ENCODE measurements at regions not wholly inside any gene's neighbourhood (a gene's known extent, or its start where the extent isn't known, plus 50 kb on each side); places are given as distances from the start of the nearest gene placed in this dataset.

DNA sequence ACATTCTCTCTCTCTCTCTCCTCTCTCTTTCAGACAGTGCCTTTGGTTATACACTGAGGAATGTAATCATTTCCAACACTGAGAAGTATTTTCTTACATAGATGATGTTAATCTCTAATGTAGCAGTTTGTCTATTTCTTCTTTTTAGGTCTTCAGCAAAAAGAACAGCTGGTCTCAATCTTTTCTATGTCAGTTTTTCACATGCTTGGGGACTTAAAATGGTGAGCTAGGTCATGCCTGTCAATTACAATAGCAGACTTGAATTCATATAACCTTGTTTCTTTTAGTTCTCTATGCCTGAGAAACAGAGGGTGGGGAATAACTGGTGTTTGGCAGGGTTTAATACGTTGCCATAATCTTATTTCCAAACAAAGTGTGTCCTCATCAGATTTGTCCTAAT is 786.2 kb downstream of the SQOR start:
- DNase-seq (ENCODE audit: low spot score) = no peak

DNA sequence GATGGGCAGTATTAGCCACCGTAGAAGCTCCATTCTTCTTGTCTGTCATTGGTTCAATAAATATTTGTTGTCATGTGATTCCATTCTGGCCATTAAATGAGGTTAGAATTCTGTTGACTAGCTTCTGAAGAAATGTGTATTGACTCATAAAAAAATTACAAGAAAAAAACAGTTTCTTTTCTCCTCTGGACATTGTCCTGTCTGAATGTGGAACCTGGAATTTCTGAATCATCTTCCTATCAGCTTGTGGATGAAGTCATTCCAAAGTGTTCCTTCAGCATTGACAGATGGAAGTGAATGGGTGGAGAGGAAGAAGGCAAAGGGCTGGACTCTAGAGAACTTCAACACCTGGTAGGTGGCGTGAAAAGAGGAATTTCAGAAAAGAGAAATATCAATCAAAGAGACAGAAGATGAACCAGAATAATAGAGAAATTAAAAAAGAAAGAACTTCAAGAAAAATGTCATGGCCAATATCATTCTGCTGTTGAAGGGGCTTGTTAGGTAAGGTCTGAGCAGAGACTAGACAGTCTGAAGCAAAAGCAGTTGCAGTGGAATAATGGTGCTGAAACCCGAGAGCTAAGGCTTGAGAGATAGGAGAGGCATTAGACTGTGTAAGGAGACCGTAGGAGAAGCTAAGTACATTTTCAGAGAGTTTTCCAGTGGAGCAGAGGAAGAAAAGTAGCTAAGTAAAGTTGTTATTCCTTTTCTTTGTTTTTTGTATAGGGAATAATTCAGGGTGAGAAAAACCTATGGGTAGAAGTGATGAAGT is 806.6 kb downstream of the SQOR start:
- DNase-seq (ENCODE audit: low spot score) = no peak

DNA sequence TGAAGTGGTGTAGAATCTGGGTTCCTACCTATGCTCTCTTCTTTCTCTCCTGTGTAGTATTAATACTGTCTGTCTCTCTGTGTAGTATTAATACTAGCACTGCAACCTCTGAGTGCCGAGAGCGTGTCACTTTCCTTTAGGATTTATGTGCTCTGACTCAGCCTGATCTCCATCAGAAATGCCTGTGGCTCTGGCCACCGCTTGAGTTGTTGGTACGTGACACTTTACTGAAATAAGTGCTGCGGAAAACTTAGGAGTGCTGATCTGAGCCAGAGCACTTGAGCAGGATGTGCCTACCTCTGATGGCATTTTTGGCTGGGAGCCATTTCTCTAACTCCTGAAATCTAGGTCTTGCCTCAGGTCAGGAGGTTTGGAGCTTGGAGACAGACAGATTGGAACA is 807.4 kb downstream of the SQOR start:
- no peak for DNase-seq (ENCODE audit: low spot score)

DNA sequence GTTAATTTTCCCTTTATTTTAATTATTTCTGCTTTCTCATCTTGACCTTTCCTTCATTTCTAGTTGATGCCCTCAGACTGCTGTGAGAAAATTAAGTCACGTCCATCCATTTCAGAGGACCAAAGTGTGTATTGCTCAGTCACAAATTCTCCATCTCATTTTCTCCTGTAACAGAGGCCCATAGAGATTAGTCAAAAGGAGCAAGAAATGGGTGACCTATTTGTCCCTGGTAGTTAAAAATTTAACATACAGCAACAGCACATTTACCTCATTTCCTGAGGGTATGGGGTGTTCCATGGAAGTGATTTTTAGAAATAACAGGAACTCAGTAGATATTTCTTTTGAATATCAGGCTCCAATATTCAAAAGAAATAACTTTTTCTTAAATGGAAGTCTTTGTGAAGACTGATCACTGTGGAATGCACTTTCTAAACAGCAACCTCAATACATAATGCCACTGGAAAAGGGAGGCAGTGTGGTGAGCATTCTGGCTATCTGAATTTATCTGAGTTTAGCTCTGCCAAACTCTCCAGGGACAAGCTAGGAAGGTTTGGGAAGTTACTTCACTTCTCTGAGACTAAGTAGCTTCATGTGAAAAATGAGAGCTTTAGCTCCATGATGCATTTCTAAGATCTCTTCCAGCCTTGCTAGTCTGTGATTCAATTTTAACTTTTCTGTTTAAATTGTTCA is 808.2 kb downstream of the SQOR start:
- no peak for DNase-seq (ENCODE audit: low spot score)

DNA sequence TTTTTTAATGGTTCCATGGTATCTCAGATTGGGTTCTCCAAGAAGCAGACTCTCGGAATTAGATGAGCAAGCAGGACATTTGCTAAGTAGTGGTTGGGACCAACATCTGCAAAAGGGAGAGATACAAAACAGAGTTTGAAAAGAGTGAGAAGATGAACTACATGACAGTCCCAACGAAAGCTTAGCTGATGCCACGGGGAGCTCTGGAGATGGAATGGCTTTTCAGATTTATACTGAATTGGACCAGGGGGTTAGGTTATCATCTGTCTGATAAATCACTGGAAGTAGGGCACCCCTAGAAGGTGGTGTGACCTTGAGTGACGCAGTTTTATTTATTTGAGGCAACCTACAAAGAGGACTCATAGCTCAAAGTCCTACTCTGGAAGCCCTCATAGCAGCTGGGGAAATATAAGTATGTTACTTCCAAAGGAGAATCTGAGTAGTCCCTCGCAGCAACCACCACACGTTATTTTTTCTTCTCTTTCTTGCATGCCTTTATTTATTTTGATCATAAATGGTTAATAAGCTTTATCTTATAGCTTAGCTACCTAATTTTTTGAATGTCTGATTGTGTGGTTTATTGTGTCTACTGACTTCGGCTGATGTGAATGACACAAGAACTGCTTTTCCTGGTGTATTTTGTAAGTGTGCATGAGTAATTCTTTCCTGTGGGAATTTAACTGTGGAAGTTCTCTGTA is 815.4 kb downstream of the SQOR start:
- DNase-seq (ENCODE audit: low spot score) = no peak

DNA sequence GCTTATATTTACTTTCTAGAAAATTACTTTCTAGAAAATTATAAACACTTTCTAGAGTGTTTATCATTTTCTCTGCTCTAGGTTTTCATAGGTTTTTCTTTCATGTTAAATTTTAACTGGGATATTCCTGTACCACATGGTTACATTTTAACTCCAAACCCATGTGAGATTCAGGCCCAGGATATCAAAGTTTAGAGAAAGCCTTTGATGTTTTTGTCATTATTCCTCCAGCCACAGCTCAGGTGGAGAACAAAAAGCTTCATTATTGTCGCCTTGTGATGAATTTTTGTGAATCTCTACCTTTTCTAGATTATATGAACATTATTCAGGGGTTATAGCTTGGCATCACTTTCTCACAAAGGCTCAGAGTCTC is 816.0 kb downstream of the SQOR start:
- DNase-seq (ENCODE audit: low spot score) = no peak

DNA sequence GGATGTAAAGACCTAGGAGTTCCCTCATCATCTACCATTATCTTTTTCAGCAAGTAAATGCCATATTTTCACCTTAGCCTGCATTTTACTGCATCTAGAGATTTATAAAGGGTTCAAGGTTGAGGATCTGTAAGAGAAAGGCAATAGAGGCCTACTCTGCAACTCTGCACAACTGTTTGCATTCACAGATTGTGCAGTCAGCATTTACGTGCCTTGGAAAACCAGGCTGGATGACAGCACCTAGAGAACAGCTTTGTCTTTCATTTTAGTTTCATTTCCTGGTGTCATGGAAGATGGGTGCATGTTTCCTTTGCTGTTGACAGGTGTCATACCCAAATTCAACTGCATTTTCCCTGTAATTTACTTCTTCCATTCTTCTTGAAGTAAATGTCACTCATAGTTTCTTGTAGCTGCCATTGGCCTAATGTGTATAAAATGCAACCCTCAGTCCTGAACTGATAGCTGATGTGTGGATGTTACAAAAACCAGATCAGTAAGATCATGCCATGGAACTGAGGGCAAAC is 817.5 kb downstream of the SQOR start:
- no peak for DNase-seq (ENCODE audit: low spot score)

DNA sequence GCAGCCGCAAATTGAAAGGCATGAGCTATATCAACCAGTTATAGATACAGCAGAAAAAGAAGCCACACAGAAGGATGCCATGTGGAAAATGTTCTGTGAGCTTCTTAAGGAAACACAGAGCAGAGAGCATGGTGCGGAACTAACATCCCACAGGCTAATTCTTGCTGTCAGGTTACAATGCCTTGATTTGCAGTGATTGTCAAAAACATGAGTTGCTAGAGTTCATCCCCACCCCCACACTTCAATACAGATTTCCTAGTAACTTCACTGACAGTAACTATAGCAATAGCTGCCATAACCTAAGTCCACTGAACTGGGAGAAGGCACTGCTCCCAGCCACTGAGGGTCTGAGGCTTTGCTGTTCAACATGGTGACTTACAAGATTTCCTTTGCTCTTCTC is 821.6 kb downstream of the SQOR start:
- no peak for DNase-seq (ENCODE audit: low spot score)

DNA sequence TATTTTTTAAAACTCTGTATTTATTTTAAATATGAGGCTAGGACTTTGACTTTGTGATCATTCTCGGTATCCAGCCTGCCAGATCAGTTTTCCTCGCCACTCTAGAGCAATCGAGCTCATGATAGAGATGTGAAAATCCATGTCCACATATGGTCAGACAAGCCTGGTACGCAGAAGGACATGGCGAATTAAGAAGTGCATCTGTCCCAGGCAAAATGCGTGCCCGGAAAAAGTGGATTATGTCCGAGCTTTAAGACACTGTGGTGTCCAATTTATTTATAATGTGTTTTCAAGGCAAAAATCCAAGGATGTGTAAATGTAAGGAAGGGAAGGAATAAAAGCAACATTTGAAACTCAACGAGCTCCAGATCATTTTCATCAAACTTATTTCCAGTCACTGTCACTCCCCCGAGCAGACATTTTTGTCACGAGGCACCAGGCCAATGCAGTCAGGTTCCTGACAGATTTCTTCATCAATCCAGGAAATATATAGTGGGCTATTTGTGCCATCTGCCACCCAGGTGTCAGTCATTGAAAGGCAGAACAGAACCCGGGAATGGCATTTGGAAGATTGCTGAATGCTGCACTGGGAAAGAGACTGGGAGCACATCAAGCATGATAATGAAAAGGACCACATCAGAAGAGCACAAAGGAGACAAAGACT is 825.7 kb downstream of the SQOR start:
- DNase-seq (ENCODE audit: low spot score) = no peak

DNA sequence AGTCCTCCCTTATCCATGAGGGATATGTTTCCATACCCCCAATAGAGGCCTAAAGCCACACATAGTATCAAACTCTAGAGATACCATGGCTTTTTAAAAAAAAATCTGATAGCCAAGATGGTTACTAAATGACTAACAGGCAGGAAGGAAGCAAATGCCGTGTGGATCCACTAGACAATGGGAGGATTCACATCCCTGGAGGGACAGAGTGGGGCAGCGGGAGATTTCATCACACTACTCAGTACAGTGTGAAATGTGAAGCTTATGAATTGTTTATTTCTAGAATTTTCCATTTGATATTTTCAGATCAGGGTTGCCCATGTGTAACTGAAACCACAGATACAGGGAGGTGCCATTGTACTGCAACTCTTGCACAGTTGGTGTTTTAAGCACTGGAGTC is 826.6 kb downstream of the SQOR start:
- DNase-seq (ENCODE audit: low spot score) = no peak

DNA sequence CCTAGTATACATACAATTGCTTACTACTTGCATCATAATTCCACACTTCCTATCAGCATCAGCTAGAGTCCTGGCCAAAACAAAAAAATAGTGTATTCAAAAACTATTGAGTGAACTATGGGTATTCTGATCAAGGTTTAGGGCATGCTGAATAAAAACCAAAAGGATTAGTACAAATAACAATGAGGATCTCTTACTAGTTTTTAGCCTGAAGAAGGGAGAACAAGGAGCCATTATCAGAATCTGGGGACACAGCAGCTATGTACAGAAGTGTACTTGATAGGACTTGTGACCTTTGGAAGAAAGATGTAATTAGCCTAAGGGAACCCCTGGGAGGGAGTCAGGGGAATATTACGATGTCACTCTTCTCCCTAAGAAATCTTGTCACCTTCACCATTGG is 832.2 kb downstream of the SQOR start:
- DNase-seq (ENCODE audit: low spot score) = no peak

DNA sequence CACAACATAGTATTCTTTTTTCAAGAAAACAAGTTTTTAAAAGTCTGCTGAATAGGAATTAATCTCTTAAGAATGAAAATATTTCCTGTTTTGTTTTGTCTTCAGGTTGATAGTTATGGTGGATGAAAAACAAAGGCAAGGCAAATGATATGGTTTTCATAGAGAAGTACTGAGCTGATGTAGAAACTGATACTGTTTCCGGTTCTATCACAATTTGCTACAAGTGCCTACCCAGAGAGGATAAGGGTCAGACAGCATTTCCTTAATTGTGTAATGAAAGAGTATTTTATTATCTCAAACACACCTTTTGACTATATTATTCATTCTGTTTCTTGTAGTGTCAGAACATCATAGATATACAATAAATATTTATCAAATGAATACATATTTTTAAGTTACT is 836.3 kb downstream of the SQOR start:
- DNase-seq (ENCODE audit: low spot score) = no peak

DNA sequence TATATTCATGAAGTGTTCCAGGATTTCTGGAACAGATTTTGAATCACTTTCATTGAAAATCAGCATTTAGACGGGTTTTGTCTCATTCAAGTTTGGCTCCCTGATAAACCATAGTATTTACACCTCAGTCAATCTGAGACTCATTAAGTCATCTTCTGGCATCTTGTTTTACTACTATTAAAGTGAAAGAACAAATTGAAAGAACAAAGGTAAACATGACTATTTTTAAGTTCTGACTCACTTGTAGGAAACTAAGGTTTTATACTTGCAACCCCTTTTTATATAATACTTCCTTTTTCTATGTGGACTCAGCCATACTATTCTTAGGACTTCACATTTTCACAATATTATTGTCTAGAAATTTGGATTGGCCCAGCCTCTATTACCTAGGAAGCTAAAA is 854.4 kb downstream of the SQOR start:
- no peak for DNase-seq (ENCODE audit: low spot score)

DNA sequence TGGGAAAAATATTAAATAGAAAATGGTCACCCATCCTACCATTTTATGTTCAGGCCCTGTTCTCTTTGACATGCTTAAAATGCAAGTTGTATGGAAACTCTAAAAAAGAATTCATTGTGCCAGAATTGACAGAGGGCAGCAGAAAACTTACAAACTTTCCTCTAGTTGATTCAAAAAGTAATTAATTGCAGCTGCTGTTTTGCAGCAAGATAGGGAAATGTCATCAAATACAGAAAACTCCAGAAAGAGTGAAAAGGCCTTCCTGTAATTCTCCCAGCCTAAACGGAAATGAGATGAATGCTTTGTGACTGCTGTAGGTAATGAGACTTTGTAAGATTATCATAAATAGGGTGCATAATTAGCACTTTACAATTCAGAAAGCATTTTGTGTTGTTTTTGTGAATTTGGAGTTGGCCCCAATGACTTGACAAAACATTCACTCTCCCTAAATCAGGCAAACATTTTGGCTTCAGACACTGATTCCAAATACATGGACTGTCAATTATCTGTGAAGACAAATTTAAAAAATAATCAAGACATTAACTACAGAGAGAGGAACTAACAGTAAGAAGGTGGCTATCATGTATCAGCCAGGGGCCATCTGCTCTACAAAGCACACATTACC is 861.8 kb downstream of the SQOR start:
- no peak for DNase-seq (ENCODE audit: low spot score)

DNA sequence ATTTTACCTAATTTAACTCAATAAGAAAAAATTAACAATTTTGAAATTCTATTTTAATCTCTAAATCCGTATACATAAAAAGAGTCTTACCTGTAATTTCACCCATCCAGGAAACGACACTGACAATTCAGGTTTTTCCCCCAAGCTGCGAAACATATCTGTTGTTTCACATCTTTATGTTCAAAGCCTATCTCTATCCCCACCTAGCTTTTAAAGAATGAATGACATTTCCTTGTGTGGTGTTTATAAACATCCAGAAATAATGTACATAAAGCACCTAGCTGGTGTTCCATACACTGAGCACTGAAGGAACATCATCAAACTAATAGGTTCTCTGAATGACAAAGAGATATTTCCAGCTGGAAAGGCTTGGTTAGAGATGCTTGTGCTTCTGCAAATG is 867.8 kb downstream of the SQOR start:
- DNase-seq (ENCODE audit: low spot score) = no peak

DNA sequence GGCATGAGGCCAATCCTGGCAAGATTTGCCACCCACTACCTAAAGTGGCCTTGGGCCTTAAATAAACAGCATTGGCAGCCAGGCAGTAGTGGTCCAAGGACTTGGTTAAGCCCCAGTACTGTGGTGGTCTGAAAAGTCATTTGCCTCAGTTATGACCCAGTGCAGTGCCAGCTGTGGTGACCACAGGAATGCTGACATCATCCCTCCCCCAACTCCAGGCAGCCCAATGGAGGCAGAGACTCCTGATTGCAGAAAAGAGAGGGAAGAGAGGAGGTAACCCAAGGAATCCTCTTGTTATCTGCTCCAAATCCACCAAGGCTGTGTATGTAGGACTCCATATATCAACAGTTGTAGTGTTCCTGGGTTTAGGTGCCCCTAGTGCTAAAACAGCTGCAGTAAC is 883.6 kb downstream of the SQOR start:
- DNase-seq (ENCODE audit: low spot score) = no peak

DNA sequence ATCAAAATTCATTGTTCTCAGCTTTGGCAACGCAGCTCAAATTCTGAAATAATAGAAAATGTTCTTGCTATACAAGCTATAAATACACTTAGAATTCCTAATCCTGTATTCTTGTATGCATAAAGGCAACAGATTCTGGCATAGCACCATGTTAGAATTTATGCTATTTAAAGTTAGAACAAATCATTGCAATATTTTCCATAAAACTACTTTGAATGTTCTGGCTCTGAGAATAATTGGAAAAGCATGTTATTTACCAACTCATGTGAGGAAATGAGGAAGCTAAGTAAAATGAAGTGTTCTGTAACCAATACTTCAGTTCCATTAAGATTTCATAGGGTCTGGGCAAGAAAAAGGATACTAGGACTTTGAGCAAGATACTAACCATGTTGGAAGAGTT is 888.9 kb downstream of the SQOR start:
- no peak for DNase-seq (ENCODE audit: low spot score)

DNA sequence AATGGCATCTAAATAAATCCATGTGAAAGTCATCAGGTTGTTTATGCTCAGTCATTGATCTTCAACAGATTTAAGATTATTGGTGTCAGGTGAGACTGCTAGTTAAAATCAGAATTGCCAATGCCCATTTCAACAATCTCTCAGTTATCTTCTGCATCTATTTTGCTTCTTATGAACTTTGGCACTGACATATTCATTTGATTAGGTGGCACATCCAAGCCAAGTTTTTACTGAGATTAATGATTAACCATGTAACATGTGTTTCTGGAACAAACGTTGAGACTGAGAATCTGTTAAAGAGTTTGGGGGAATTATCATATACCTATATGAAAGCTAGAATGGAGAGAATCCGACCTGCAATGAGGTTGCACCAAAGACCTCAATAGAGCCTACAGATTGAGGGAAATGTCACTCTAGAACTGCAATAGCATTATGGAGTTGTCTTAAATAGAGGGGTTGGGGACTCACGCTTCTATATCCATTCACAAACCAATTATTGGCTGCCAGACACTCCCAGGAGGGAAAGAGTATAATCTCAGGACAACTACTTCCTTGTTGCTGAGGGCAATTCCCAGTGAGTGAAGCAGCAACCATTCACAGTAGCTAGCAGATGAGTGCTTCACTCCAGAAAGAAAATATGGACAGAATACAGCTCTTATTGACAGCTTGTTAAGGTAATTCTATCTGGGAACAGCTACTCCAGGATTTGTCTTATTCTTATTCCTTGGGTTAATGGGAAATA is 891.3 kb downstream of the SQOR start:
- DNase-seq (ENCODE audit: low spot score) = no peak

DNA sequence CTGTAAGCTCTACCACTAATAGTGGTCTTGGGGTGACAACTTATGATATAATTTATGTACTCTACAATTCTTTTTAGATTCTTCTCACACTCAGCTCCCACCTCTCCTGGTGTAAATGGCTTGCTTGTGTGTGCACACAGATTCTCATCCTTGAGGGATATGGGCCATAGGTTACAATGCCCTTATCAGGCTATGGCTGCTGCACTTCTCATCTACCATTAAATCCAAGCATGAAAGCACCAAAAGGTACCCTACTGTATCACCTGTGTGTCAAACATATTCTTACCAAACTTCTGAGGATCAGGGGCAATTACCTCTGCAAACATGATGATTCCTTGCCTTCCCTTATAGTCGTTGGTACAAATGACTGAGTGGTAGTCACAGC is 891.9 kb downstream of the SQOR start:
- no peak for DNase-seq (ENCODE audit: low spot score)

DNA sequence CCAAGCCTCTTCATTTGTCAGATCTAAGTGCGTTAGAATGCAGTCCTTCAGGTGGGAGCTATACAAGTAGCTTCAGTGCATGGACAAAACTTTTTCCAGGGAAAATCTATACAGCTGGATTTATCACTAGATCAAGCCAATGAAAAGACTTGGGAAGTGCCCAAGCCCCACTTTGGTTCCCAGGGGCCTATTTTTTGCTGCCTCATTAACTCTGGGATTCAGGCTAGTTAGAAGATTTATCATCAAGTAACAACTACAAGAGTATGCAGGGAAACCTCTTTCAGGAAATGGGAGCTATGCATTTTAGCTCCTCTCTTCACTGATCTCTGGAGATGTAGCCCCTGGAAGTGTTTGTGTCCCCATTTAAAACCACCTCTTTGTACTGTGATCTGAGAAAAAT is 908.8 kb downstream of the SQOR start:
- no peak for DNase-seq (ENCODE audit: low spot score)

DNA sequence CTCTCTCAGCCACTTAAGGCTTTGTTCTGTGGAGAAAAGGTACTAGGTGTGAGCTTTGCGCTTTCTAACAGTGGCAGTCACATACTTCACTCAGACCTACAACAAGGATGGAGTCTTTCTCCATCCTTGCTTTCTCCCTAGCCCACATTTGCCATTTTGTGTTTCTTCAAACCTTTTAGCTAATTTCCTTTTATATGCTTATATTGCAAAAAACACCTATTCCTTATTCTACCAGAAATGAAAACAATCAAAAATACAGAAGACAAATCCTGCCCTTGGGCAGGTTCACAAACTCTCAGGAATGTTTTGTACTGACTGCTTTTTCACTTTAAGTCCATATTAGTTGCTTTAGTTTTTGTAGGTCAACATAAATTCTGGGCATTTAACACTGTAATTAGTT is 914.2 kb downstream of the SQOR start:
- no peak for DNase-seq (ENCODE audit: low spot score)

DNA sequence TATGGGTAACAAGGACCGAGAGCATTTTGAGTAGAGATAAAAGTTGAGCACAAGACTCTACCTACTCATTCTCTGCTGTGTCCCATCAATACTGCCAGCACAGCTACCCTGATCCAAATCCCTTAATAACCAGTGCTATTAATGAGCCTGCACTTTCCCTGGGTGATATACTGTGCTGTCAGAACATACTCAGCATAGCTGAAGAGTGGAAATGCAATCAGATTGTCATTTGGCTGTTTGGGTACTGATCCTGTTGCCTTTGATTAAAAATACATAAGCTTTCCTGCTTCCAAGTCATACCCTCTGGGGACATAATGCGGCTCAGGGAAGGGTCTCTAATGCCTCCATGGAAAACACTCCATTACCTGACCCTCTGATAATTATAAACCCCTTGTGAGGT is 917.5 kb downstream of the SQOR start:
- DNase-seq (ENCODE audit: low spot score) = no peak
